ENCODE measurements at regions not wholly inside any gene's neighbourhood (a gene's known extent, or its start where the extent isn't known, plus 50 kb on each side); places are given as distances from the start of the nearest gene placed in this dataset.

DNA sequence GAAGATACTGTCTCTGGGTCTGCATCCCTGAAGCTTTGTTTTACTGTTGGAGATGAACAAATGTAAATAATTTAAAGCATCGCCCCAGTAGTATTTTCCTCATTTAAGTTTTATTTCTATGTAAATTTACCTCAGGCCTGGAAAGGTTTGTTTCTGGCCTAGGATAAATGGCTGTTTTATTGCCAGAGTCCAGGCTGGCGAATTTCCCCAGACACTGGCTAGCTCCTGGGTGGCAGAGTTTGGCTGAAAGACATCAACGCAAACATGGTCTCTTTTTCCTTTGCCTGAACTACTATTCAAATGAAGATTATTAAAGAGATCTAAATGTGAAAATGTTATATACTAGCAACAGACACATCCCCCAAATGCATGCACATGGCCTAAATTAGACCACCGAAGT is 136.7 kb upstream of the SESN3 start:
- DNase-seq (no peak), ATAC-seq (replicated peaks) (no peak)
- H3K27me3 Mint-ChIP-seq, result no peaks in the 10 kb centered on the region
- H3K4me3 Mint-ChIP-seq, result no peak overlapping the region
- no peaks in the 10 kb centered on the region for H3K9me3 Mint-ChIP-seq
- H3K4me1 Mint-ChIP-seq, result peaks cover 11 to 19% of the 10 kb centered on the region in 2 donors
- H3K27ac Mint-ChIP-seq, result no peak overlapping the region
- H3K36me3 Mint-ChIP-seq, result no peaks in the 10 kb centered on the region

DNA sequence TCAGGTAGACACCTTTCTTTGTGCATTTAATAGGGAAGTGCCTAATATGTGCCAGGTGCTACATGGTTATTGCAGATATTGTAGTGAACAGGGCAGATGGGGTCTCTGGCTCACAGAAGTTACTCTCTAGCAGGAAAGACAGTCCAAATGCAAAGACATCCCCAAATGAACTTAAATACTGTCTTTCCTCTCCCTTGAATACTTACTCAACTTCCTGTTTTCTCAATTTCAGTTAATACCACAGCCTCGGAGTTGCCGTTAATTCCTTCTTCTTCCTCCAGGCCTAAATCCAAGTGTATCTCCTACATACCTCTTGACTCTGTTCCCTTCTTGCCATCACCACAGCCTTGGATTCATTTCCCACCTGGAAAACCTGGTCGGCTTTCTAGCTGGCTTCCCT is 134.3 kb upstream of the SESN3 start:
- no peak overlapping the region for H3K27ac Mint-ChIP-seq
- no peaks in the 10 kb centered on the region for H3K9me3 Mint-ChIP-seq
- no peaks in the 10 kb centered on the region for H3K36me3 Mint-ChIP-seq
- DNase-seq (no peak), ATAC-seq (replicated peaks) (no peak)
- H3K4me3 Mint-ChIP-seq, result no peak overlapping the region
- H3K27me3 Mint-ChIP-seq, result no peaks in the 10 kb centered on the region
- peaks cover 8 to 11% of the 10 kb centered on the region in 2 donors for H3K4me1 Mint-ChIP-seq

DNA sequence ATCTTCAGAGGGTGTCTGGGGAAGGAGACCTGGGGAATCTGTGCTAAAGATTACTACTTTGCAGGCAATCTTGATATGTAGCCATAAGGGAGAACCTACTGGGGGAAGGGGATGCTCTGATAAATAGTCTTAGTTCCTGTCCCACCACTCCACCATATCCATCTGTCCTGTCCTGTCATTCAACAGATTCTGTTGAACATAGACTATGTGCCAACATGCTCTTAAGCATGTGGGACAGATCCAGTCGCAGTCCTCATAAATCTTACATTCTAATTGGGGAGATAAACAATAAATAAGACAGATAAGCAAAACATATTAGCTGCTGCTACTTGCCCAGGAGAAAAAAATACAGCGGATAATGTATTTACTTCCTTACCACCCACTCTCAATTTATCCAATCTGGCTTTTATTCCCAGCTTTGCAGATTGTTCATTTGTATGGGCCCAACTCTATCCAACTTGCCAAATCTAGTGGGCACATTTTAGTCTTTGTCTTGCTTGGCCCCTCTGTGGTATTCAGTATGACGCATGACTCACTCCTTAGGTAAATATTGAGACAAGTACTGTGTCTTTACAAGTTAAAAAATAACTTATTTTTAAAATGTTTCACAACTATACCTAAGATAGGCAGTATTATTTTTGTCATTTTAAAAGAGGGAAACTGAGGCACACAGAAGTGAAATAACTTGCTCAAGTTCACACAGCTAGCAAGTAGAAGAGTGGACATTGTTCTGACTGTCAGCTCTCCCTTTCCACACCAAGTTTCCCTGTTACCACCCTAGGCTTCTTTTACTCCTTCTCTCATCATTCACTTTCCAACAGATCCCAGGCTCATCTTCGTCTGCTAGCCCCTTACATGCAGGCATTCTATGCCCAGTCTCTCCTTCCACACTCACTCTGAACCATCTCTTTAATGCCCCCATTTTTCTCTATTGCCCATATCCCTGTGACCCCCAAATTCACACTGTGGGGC is 133.6 kb upstream of the SESN3 start:
- H3K9me3 Mint-ChIP-seq, result no peaks in the 10 kb centered on the region
- H3K4me1 Mint-ChIP-seq, result peaks cover 8 to 11% of the 10 kb centered on the region in 2 donors
- H3K36me3 Mint-ChIP-seq, result no peaks in the 10 kb centered on the region
- H3K27me3 Mint-ChIP-seq, result no peaks in the 10 kb centered on the region
- H3K4me3 Mint-ChIP-seq, result no peak overlapping the region
- no peak for DNase-seq
- H3K27ac Mint-ChIP-seq, result no peak overlapping the region
- ATAC-seq (replicated peaks), result no peak

DNA sequence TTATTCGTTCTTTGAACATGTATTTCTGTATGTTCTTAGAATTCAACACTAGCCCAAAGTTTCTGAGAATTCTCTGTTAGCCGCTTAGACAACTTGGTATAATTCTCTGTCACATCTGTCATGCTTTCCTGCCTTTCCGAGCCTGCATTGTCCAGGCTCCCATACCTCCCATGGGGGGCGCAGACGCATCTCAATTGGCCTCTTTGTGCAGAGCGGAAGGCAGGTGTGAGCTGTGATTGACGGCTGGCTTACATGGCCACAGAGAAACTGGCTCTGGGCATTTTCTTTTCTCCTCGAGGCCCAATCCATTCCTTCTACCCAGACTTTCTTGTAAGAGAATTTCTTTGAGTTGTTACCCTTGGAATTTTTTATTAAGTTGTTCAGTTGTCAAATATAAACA is 132.7 kb upstream of the SESN3 start:
- H3K4me3 Mint-ChIP-seq, result no peak overlapping the region
- peaks cover 8 to 11% of the 10 kb centered on the region in 2 donors for H3K4me1 Mint-ChIP-seq
- no peaks in the 10 kb centered on the region for H3K36me3 Mint-ChIP-seq
- no peak for DNase-seq
- H3K27ac Mint-ChIP-seq, result no peak overlapping the region
- no peak for ATAC-seq (replicated peaks)
- H3K27me3 Mint-ChIP-seq, result no peaks in the 10 kb centered on the region
- no peaks in the 10 kb centered on the region for H3K9me3 Mint-ChIP-seq

DNA sequence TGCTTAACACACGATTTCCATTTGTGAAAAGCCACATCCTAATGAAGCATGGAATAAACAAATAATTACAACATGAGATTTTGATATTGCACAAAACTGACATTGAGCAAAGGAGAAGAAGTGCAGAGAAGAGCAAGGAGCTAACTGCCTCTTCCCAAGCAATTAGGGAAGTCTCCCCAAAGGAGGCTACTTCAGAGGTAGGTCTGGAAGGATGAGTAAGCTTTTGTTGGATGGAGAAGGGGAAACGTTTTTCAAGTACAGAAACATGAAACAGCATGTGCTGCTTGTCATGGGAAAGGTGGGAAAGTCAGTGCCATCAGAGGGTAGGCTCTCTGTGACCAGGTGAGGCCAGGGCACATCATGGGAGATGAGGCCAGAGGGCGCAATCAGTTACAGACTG is 132.2 kb upstream of the SESN3 start:
- DNase-seq, result no peak
- Mint-ChIP-seq H3K36me3 (no peaks in the 10 kb centered on the region), H3K4me3 (no peak overlapping the region), H3K4me1 (peaks cover 8 to 11% of the 10 kb centered on the region in 2 donors), H3K9me3 (no peaks in the 10 kb centered on the region), H3K27me3 (no peaks in the 10 kb centered on the region), H3K27ac (no peak overlapping the region)
- ATAC-seq (replicated peaks), result no peak

DNA sequence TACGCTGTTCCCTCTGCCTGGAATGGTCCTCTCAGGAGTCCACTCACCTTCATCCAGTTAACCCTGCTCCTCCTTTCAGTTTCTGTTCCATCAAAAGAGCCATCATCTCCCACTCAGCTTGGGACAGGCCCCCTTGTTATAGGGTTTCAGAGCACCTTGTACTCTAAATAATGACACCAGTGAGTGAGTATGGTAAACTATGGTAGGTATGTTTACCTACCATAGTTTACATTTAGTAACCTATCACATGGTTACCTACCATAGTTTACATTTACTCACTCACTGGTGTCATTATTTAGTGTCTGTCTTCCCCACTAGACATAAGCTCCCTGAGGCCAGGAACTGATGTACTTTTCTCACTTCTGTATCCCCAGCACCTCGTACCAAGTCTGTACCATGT is 130.2 kb upstream of the SESN3 start:
- Mint-ChIP-seq H3K27ac (no peak overlapping the region), H3K4me1 (peaks cover 8 to 11% of the 10 kb centered on the region in 2 donors), H3K9me3 (no peaks in the 10 kb centered on the region), H3K36me3 (no peaks in the 10 kb centered on the region), H3K4me3 (no peak overlapping the region), H3K27me3 (no peaks in the 10 kb centered on the region)
- DNase-seq (no peak), ATAC-seq (replicated peaks) (no peak)

DNA sequence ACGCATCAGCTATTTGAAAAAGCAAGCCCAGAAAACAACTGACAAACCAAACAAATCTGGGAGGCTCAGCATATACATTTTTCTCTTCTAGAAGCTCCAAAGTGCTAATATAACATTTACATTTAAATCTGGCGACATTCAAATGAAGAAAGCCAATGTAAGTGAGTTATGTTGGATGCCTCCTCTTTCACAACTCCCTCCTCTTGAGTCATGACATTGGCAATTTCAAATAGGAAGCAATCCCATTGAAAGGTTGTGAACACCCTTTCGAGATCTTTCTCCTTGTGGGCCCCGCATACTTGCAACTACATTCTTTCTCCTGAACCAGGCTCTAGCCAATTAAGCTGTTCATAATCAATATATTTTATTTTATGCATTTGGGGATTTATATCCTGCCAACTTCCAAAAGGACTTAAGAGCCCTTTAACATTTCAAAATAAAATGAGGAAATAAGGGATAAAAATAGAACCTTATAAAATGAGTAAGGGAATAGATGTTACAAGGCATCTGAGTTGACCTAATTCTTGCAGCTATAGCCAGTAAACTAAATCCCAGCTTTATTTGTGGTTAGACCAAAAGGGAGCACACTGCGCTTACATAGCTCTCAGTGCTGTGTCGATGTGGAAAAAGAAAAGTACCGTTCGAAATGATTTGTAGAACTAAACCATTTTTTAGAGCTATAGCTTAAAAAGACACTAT is 129.5 kb upstream of the SESN3 start:
- no peak for DNase-seq
- ATAC-seq (replicated peaks), result no peak
- H3K36me3 Mint-ChIP-seq, result no peaks in the 10 kb centered on the region
- H3K9me3 Mint-ChIP-seq, result no peaks in the 10 kb centered on the region
- peaks cover 5 to 7% of the 10 kb centered on the region in 2 donors for H3K4me1 Mint-ChIP-seq
- H3K27me3 Mint-ChIP-seq, result no peaks in the 10 kb centered on the region
- no peak overlapping the region for H3K4me3 Mint-ChIP-seq
- no peak overlapping the region for H3K27ac Mint-ChIP-seq

DNA sequence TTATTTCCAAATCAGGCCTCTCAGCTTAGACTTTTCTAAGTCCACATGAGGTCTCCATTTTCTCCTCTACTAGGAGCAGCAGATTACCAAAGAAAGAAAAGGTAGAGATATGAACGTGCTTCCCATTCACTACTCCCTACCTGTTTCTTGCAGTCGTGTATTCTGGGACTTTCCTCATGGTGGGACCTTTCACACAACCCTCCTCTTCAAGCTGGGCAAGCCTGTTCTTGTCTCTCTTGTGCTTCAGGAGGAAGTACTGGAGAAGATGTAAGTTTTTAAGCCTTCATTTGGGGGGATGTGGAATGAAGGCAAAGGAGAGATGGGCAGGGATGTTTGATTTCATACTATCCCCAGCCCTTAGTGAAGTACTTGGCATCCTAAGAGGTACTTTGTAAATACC is 128.8 kb upstream of the SESN3 start:
- no peak overlapping the region for H3K27ac Mint-ChIP-seq
- DNase-seq (no peak), ATAC-seq (replicated peaks) (no peak)
- H3K36me3 Mint-ChIP-seq, result no peaks in the 10 kb centered on the region
- H3K4me3 Mint-ChIP-seq, result no peak overlapping the region
- H3K27me3 Mint-ChIP-seq, result no peaks in the 10 kb centered on the region
- H3K4me1 Mint-ChIP-seq, result no peaks in the 10 kb centered on the region
- no peaks in the 10 kb centered on the region for H3K9me3 Mint-ChIP-seq

DNA sequence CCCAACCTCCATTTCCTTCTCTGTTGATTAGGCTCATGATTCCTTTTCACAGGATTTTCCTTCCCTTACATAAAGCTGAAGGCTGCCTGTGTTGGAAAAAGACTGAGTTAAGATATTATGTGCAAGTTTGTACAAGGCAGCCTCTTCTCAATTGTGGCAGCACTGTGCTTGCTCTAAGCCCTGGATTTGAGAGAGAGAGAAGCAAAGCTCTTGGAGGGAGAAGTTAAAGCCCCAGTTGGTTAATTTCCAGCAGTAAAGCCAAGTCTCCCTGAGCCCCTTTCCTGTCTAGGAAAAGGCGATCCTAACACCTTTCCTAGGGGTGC is 128.3 kb upstream of the SESN3 start:
- H3K27ac Mint-ChIP-seq, result no peak overlapping the region
- H3K4me1 Mint-ChIP-seq, result peaks cover 0 to 2% of the 10 kb centered on the region in 2 donors
- no peaks in the 10 kb centered on the region for H3K9me3 Mint-ChIP-seq
- no peaks in the 10 kb centered on the region for H3K27me3 Mint-ChIP-seq
- H3K4me3 Mint-ChIP-seq, result no peak overlapping the region
- no peak for DNase-seq
- no peak for ATAC-seq (replicated peaks)
- no peaks in the 10 kb centered on the region for H3K36me3 Mint-ChIP-seq

DNA sequence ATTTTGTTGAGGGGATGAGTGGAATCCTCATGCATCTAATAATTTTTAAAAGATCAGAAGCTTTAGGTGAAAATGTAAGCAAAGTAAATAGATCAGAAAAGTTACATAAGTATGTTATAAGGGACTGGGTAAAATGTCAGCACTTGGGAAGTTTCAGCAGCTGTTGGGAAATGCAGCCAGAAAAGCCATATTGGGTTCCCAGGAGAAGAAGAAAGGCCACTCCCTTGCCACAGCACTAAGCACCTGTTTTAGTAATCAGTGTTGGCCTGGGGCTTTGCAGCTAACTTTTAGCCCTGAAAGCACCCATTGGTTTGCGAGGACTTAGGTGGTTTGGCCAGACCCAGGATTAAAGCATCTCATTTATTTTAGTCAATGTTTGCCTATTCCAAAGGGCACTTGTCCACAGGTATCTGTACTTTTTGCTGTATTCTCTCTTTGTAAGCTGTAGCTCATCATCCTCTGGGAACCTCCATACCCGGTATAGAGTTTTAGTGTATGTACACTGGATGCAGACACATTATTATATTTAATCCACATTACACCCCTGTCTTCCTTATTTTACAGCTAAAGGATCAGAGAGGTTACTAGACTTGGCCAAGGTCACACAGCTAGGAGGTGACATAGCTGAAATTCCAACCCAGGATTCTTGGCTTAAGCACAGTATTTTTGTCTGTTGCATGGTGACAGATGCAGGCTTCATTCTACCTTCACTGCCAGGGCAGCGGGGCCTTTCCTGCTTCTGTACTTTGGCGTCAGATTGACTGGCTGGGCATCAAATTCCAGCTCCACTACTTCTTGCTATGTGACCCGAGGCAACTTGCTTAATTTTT is 127.7 kb upstream of the SESN3 start:
- H3K36me3 Mint-ChIP-seq, result no peaks in the 10 kb centered on the region
- no peak for ATAC-seq (replicated peaks)
- no peak overlapping the region for H3K4me3 Mint-ChIP-seq

DNA sequence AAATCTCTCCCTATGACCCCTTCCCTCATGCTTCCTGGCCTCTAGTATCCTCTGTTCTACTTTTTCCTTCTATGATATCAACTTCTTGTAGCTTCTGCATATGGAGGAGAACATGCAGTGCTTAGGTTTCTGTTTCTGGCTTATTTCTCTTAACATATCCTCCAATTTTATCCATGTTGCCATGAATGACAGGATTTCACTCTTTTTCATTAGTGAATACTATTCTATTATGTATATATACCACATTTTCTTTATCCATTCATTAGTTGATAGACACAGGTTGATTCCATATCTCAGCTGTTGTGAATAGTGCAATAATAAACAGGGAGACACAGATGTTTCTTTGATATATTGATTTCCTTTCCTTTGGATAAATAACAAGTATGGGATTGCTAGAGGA is 123.3 kb upstream of the SESN3 start:
- Mint-ChIP-seq H3K36me3 (peaks cover 2 to 3% of the 10 kb centered on the region in 2 donors), H3K27ac (no peak overlapping the region), H3K4me3 (no peak overlapping the region), H3K27me3 (no peaks in the 10 kb centered on the region), H3K9me3 (peaks cover 2 to 3% of the 10 kb centered on the region in 2 donors), H3K4me1 (peaks cover 1 to 6% of the 10 kb centered on the region in 2 donors)
- ATAC-seq (replicated peaks) (no peak), DNase-seq (no peak)

More for the DNA sequence above, 127.7 kb upstream of the SESN3 start:
- no peak for DNase-seq
- Mint-ChIP-seq H3K4me1 (peaks cover 1 to 6% of the 10 kb centered on the region in 2 donors), H3K27me3 (no peaks in the 10 kb centered on the region), H3K27ac (no peak overlapping the region), H3K9me3 (no peaks in the 10 kb centered on the region)

DNA sequence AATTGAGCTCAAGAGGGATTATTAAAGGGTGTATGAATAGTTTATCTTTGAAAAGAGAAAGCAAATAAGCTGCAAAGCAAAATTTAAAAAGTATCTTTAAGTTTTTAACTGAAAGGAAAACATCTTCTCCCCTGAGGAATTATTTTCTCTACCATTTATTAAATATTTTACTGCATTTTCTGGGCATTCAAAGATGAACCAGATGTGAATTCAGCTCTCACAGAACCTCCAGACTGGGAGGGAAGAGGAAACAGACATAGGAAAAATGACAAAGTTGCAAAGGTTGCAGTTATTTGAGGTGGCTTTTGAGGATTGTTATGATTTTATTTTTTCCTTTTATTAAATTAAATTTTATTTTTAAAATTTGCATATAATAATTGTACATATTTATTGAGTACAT is 122.7 kb upstream of the SESN3 start:
- peaks cover 7 to 9% of the 10 kb centered on the region in 2 donors for H3K36me3 Mint-ChIP-seq
- no peaks in the 10 kb centered on the region for H3K27me3 Mint-ChIP-seq

DNA sequence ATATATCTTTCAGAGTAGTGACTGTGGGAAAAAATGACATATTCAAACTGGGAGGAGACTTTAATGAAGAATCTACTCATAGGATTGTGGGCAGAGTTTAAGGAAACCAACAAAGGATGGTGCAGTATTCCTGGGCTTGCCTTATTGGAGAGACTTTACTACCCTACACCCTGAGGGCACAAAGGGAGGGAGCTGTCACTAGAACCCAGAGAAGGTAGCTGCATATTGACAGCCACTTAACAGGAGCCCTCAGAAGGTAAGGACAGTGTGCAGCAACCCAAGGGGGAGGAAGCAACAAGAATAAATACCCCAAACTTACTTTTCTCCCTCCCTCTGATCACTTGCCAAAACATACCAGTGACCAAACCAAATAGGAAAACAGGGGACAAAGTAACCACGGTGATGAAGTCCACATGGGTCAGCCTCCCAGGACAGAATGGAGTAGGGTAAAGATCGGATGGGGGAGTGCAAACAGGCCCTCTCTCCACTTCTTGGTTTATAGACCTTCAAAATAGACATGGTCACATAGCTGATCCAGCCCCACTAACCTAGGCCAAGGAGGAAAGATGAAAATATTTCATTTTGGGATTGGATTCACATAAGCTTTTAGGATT is 121.8 kb upstream of the SESN3 start:
- Mint-ChIP-seq H3K9me3 (peaks cover 12 to 15% of the 10 kb centered on the region in 2 donors), H3K27me3 (no peaks in the 10 kb centered on the region), H3K4me3 (no peak overlapping the region), H3K27ac (no peak overlapping the region), H3K36me3 (peaks cover 8 to 14% of the 10 kb centered on the region in 2 donors), H3K4me1 (peaks cover 1 to 6% of the 10 kb centered on the region in 2 donors)
- DNase-seq, result no peak
- ATAC-seq (replicated peaks), result no peak

More for the DNA sequence above, 122.7 kb upstream of the SESN3 start:
- Mint-ChIP-seq H3K27ac (no peak overlapping the region), H3K9me3 (peaks cover 8 to 9% of the 10 kb centered on the region in 2 donors), H3K4me1 (peaks cover 1 to 6% of the 10 kb centered on the region in 2 donors), H3K4me3 (no peak overlapping the region)
- DNase-seq (no peak), ATAC-seq (replicated peaks) (no peak)
